HEK293T (cell line): ENCODE measurements at regions not wholly inside any gene's neighbourhood (a gene's known extent, or its start where the extent isn't known, plus 50 kb on each side); places are given as distances from the start of the nearest gene placed in this dataset.

Experiments used
- BHLHE40 ChIP-seq: fragments of 450-650 bp; IDR thresholded peaks from 2 replicates; pipeline ENCODE4 v1.6.1; 2016; ENCODE audit warnings: mild to moderate bottlenecking, moderate library complexity, borderline replicate concordance
- CTBP1 ChIP-seq: fragments of 450-650 bp; IDR thresholded peaks from 2 replicates; pipeline ENCODE4 v1.6.1; 2016; ENCODE audit warnings: borderline replicate concordance
- FOXA1 ChIP-seq: fragments of 450-650 bp; IDR thresholded peaks from 2 replicates; pipeline ENCODE4 v1.6.1; 2016; ENCODE audit warnings: mild to moderate bottlenecking
- FOXK2 ChIP-seq: fragments of 450-650 bp; IDR thresholded peaks from 2 replicates; pipeline ENCODE4 v1.6.1; 2016; ENCODE audit warnings: mild to moderate bottlenecking
- HDGF ChIP-seq: fragments of 450-650 bp; IDR thresholded peaks from 2 replicates; pipeline ENCODE4 v1.6.1; 2017; ENCODE audit warnings: antibody characterized with exemption, borderline replicate concordance
- NFRKB ChIP-seq: fragments of 450-650 bp; IDR thresholded peaks from 2 replicates; pipeline ENCODE4 v1.6.1; 2016; ENCODE audit warnings: mild to moderate bottlenecking, moderate library complexity
- SP1 ChIP-seq: fragments of 450-650 bp; IDR thresholded peaks from 2 replicates; pipeline ENCODE4 v1.6.1; 2017
- SUZ12 ChIP-seq: fragments of 450-650 bp; IDR thresholded peaks from 2 replicates; pipeline ENCODE4 v1.6.1; 2016; ENCODE audit warnings: mild to moderate bottlenecking
- TARDBP ChIP-seq: fragments of 450-650 bp; IDR thresholded peaks from 2 replicates; pipeline ENCODE4 v1.6.1; 2016
- TF ChIP-seq, protein P1 (sequence below): fragments of 450-650 bp; IDR thresholded peaks from 2 replicates; pipeline ENCODE4 v1.6.1; 2016

- TF ChIP-seq CTBP1: no peak
- no peak for TF ChIP-seq FOXK2
- TF ChIP-seq TARDBP: no peak
- TF ChIP-seq NFRKB: no peak
- TF ChIP-seq FOXA1: no peak
- TF ChIP-seq HDGF: no peak
- TF ChIP-seq, protein P1, sequence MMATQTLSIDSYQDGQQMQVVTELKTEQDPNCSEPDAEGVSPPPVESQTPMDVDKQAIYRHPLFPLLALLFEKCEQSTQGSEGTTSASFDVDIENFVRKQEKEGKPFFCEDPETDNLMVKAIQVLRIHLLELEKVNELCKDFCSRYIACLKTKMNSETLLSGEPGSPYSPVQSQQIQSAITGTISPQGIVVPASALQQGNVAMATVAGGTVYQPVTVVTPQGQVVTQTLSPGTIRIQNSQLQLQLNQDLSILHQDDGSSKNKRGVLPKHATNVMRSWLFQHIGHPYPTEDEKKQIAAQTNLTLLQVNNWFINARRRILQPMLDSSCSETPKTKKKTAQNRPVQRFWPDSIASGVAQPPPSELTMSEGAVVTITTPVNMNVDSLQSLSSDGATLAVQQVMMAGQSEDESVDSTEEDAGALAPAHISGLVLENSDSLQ: no peak
- no peak for TF ChIP-seq SP1
- no peak for TF ChIP-seq BHLHE40
- no peak for TF ChIP-seq SUZ12
Observed at GRCh38 chr2:234673501-234673900, 176.6 kb upstream of the ARL4C start.
